DOHH2 (cell line): ENCODE measurements at regions not wholly inside any gene's neighbourhood (a gene's known extent, or its start where the extent isn't known, plus 50 kb on each side); places are given as distances from the start of the nearest gene placed in this dataset.

ENCODE experiments used
- H3F3A ChIP-seq: fragments of 200-600 bp; sonication (generic), shearing (Covaris generic); 2 replicates; pipeline ENCODE4 v1.6.0; 2016; ENCODE audit warnings: antibody characterized with exemption, mild to moderate bottlenecking; ENCODE audit not compliant: control insufficient read depth, insufficient read depth
- H3K27ac ChIP-seq: fragments of 200-600 bp; sonication (generic); 2 replicates; pipeline ENCODE4 v1.5.1; 2014; ENCODE audit warnings: low read depth, mild to moderate bottlenecking, low read length, moderate library complexity
- H3K27me3 ChIP-seq: fragments of 200-600 bp; sonication (generic); 2 replicates; pipeline ENCODE4 v1.6.1; 2014; ENCODE audit warnings: mild to moderate bottlenecking, low read length, mixed read lengths; ENCODE audit not compliant: control insufficient read depth
- H3K36me3 ChIP-seq: fragments of 200-600 bp; sonication (generic); 2 replicates; pipeline ENCODE4 v1.6.1; 2014; ENCODE audit warnings: mild to moderate bottlenecking, low read length, moderate library complexity, mixed read lengths; ENCODE audit not compliant: control insufficient read depth
- H3K4me1 ChIP-seq: fragments of 200-600 bp; sonication (generic); 2 replicates; pipeline ENCODE4 v1.6.1; 2014; ENCODE audit warnings: mild to moderate bottlenecking, low read length, mixed read lengths; ENCODE audit not compliant: control insufficient read depth
- H3K4me2 ChIP-seq: fragments of 200-600 bp; sonication (generic); 2 replicates; pipeline ENCODE4 v1.6.0; 2014; ENCODE audit warnings: mild to moderate bottlenecking, low read length, moderate library complexity
- H3K4me3 ChIP-seq: fragments of 200-600 bp; sonication (generic); 2 replicates; pipeline ENCODE4 v1.5.1; 2014; ENCODE audit warnings: mild to moderate bottlenecking, low read length, mixed read lengths
- H3K79me2 ChIP-seq: fragments of 200-600 bp; sonication (generic); 2 replicates; pipeline ENCODE4 v1.6.1; 2014; ENCODE audit warnings: mild to moderate bottlenecking, low read length, mixed read lengths; ENCODE audit not compliant: control insufficient read depth
- H3K9me2 ChIP-seq: fragments of 200-600 bp; sonication (generic); replicated peaks from 2 replicates; pipeline ENCODE4 v1.6.1; 2014; ENCODE audit warnings: mild to moderate bottlenecking, low read length, mixed read lengths; ENCODE audit not compliant: control insufficient read depth
- H3K9me3 ChIP-seq: fragments of 200-600 bp; sonication (generic); 2 replicates; pipeline ENCODE4 v1.6.1; 2014; ENCODE audit warnings: antibody characterized with exemption, low read length, mixed read lengths; ENCODE audit not compliant: control insufficient read depth, insufficient read depth
- H4K20me1 ChIP-seq: fragments of 200-600 bp; sonication (generic); 2 replicates; pipeline ENCODE4 v1.6.0; 2014; ENCODE audit warnings: low read depth, mild to moderate bottlenecking, antibody characterized with exemption, low read length, moderate library complexity; ENCODE audit not compliant: control insufficient read depth, insufficient read depth
- CTCF ChIP-seq: fragments of 200-600 bp; sonication (generic); IDR thresholded peaks from one replicate; pipeline ENCODE4 v1.5.1; 2014; ENCODE audit warnings: antibody characterized with exemption, mild to moderate bottlenecking, low read depth, low read length; ENCODE audit not compliant: poor library complexity, severe bottlenecking
- EZH2phosphoT487 ChIP-seq: fragments of 200-600 bp; sonication (generic); IDR thresholded peaks from 2 replicates; pipeline ENCODE4 v1.6.1; 2017; ENCODE audit warnings: borderline replicate concordance, mild to moderate bottlenecking, antibody characterized with exemption, low read length, moderate library complexity, mixed read lengths

GRCh38 chr6:149138699-149139294 lies 178.7 kb upstream of the TAB2 start:
- H3K9me2 ChIP-seq = no peaks in the 10 kb centered on the region
- no peak overlapping the region for H3K4me3 ChIP-seq
- H3K27me3 ChIP-seq = peaks cover 12% of the 10 kb centered on the region; the same call in 1 of the 2 replicates
- H3K27ac ChIP-seq = no peak overlapping the region
- no peaks in the 10 kb centered on the region for H3K9me3 ChIP-seq
- no peak overlapping the region for H3K4me2 ChIP-seq
- no peaks in the 10 kb centered on the region for H3K79me2 ChIP-seq
- TF ChIP-seq CTCF (no peak), EZH2phosphoT487 (no peak)
- H3K4me1 ChIP-seq = no peaks in the 10 kb centered on the region
- H4K20me1 ChIP-seq = no peaks in the 10 kb centered on the region
- H3K36me3 ChIP-seq = no peaks in the 10 kb centered on the region
- H3F3A ChIP-seq = no peaks in the 10 kb centered on the region

- Histone ChIP-seq H3K79me2 (no peaks in the 10 kb centered on the region), H3K4me3 (no peak overlapping the region), H3K36me3 (no peaks in the 10 kb centered on the region), H3F3A (no peaks in the 10 kb centered on the region), H3K4me2 (no peak overlapping the region), H3K4me1 (no peaks in the 10 kb centered on the region), H3K27ac (no peak overlapping the region), H4K20me1 (no peaks in the 10 kb centered on the region), H3K27me3 (peaks cover 8% of the 10 kb centered on the region; the same call in 1 of the 2 replicates), H3K9me2 (no peaks in the 10 kb centered on the region), H3K9me3 (no peaks in the 10 kb centered on the region)
- TF ChIP-seq EZH2phosphoT487 = no peak
- no peak for TF ChIP-seq CTCF
Measured at GRCh38 chr6:149139782-149140136, 177.8 kb upstream of the TAB2 start.

GRCh38 chr6:149140137-149140909 lies 177.2 kb upstream of the TAB2 start:
- H3K36me3 ChIP-seq = no peaks in the 10 kb centered on the region
- peaks cover 6% of the 10 kb centered on the region; the same call in 1 of the 2 replicates for H3K27me3 ChIP-seq
- H3K79me2 ChIP-seq = no peaks in the 10 kb centered on the region
- no peak overlapping the region for H3K4me2 ChIP-seq
- no peaks in the 10 kb centered on the region for H3K4me1 ChIP-seq
- H3K4me3 ChIP-seq = no peak overlapping the region
- no peaks in the 10 kb centered on the region for H3K9me3 ChIP-seq
- no peaks in the 10 kb centered on the region for H3K9me2 ChIP-seq
- no peaks in the 10 kb centered on the region for H3F3A ChIP-seq
- no peaks in the 10 kb centered on the region for H4K20me1 ChIP-seq
- no peak overlapping the region for H3K27ac ChIP-seq
- TF ChIP-seq EZH2phosphoT487 (no peak), CTCF (no peak)
